IPS-18a (cell line): ENCODE measurements at regions not wholly inside any gene's neighbourhood (a gene's known extent, or its start where the extent isn't known, plus 50 kb on each side); places are given as distances from the start of the nearest gene placed in this dataset.
"Not testable (repeated sequence)": the region's sequence is repeated elsewhere in the genome, so short reads cannot be mapped to it uniquely, and the experiment has no call there.

Experiments
- H3K27ac ChIP-seq: one replicate; pipeline ENCODE4 v1.5.1; 2013; ENCODE audit warnings: low read length
- H3K27me3 ChIP-seq: one replicate; pipeline ENCODE4 v1.6.1; 2013; ENCODE audit warnings: mild to moderate bottlenecking, low read length; ENCODE audit not compliant: control insufficient read depth, insufficient read depth
- H3K36me3 ChIP-seq: one replicate; pipeline ENCODE4 v1.6.1; 2013; ENCODE audit warnings: low read depth, low read length; ENCODE audit not compliant: control insufficient read depth
- H3K4me1 ChIP-seq: one replicate; pipeline ENCODE4 v1.6.1; 2013; ENCODE audit warnings: low read depth, low read length; ENCODE audit not compliant: control insufficient read depth
- H3K4me3 ChIP-seq: one replicate; pipeline ENCODE4 v1.5.1; 2013; ENCODE audit warnings: low read length
- H3K9ac ChIP-seq: one replicate; pipeline ENCODE4 v1.6.1; 2013; ENCODE audit warnings: mild to moderate bottlenecking, low read length, moderate library complexity
- H3K9me3 ChIP-seq: one replicate; pipeline ENCODE4 v1.6.1; 2013; ENCODE audit warnings: low read depth, low read length; ENCODE audit not compliant: control insufficient read depth

DNA sequence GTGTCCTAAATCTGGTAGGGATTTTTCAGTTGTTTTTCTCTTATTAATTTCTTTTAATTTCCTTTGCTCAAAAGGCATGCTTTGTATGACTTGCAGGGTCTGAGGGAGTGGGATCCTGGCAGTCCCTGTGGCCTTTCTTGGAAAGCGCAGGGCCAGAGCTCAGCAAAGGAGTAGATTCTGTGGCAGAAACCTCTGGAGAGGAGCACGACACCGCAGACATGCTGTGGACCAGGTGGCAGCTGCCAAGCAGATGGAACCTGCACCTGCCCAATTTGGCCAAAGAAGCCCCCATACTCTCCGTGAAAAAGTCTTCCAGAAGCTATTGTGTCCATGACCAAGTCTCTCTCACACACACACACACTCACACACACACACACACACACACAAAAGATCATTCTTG lies 78.9 kb upstream of the FGF3 start:
- H3K4me1 ChIP-seq: peaks cover under 1% of the 10 kb centered on the region
- no peak overlapping the region for H3K9ac ChIP-seq
- H3K4me3 ChIP-seq: no peak overlapping the region
- H3K36me3 ChIP-seq: no peaks in the 10 kb centered on the region
- H3K9me3 ChIP-seq: no peaks in the 10 kb centered on the region
- peaks cover 4% of the 10 kb centered on the region for H3K27me3 ChIP-seq
- H3K27ac ChIP-seq: no peak overlapping the region

DNA sequence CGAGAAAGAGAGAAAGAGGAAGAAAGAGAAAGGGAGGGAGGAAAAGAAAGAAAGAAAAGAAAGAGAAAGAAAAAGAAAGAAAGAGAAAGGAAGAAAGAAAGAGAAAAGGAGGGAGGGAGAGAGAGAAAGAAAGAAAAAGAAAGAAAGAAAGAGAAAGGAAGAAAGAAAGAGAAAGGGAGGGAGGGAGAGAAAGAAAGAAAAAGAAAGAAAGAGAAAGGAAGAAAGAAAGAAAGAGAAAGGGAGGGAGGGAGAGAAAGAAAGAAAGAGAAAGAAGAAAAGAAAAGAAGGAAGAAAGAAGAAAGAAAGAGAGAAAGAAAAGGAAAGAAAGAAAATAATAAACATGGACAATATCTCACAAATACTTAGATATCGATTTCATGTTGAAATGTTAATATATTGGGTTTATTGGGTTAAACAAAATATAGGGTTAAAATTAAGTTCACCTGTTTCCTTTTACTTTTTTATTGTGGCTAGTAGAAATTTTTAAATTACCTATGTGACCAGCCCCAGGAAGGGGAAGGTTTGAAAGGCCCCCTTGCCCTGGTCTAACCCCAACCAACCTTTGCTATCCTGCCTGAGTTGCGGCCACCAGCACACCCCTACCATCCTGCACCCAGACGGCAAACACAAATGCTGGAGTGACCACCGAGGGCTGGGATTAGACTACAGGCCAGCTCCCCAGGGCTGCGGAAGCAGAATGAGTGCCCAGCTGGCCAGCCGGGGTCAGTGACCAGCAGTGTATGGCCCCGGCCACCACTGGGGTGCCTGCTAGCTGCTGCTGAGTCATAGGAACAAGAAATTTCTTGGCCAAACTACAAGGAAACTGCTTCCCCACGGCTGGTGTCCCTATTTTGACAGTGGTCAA lies 81.0 kb upstream of the FGF3 start:
- Histone ChIP-seq H3K27me3 (no peaks in the 10 kb centered on the region), H3K36me3 (no peaks in the 10 kb centered on the region), H3K27ac (no peak overlapping the region), H3K4me1 (no peaks in the 10 kb centered on the region), H3K9me3 (no peaks in the 10 kb centered on the region), H3K4me3 (no peak overlapping the region), H3K9ac (no peak overlapping the region)

- H3K27ac ChIP-seq, H3K36me3 ChIP-seq, H3K9me3 ChIP-seq, H3K4me1 ChIP-seq, H3K9ac ChIP-seq, H3K4me3 ChIP-seq, H3K27me3 ChIP-seq: not testable (repeated sequence)
Observed at GRCh38 chr11:69900822-69901302, 81.6 kb upstream of the FGF3 start.

- Histone ChIP-seq H3K27me3 (no peaks in the 10 kb centered on the region), H3K4me1 (no peaks in the 10 kb centered on the region), H3K9ac (no peak overlapping the region), H3K4me3 (no peak overlapping the region), H3K36me3 (no peaks in the 10 kb centered on the region), H3K9me3 (no peaks in the 10 kb centered on the region), H3K27ac (no peak overlapping the region)
Observed at GRCh38 chr11:69902337-69902736, 83.1 kb upstream of the FGF3 start.

- Histone ChIP-seq H3K27ac (no peak overlapping the region), H3K27me3 (no peaks in the 10 kb centered on the region), H3K4me3 (no peak overlapping the region), H3K36me3 (no peaks in the 10 kb centered on the region), H3K9me3 (no peaks in the 10 kb centered on the region), H3K4me1 (no peaks in the 10 kb centered on the region), H3K9ac (no peak overlapping the region)
Observed at GRCh38 chr11:69903211-69903610, 84.0 kb upstream of the FGF3 start.

DNA sequence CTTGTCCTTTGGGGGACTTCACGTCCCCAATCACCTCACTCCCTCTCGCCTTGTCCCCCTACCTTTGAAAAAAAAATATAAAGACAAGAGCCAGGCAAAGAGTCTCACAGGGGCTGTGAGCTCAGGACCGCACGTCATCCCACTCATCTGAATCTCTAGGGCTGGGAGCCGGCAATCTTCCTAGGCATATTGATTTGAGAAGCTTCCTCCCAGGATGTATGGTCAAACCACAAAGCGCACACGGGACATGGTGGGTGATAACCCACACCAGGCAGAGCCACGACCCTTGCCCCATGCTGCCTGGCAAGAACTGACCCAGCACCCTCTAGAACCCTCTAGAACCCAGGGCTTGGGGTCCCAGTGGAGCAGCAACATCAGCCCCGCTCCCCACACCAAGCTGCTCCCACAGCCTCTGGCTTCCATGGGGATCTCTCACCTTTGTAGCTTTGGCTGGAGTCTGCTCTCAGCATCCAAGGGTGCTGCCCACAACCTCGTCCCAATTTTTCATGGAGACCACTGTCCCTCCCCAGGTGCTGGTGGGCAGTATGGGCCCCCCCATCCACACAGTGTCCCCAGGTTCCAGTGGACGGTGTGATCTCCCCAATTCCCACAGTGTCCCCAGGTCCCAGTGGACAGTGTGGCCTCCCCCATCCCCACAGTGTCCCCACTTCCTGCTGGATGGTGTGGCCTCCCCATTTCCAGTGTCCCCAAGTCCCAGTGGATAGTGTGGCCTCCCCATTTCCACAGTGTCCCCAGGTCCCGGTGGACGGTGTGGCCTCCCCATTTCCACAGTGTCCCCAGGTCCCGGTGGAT lies 85.2 kb upstream of the FGF3 start:
- Histone ChIP-seq H3K27ac (no peak overlapping the region), H3K27me3 (no peaks in the 10 kb centered on the region), H3K4me1 (no peaks in the 10 kb centered on the region), H3K36me3 (no peaks in the 10 kb centered on the region), H3K9ac (no peak overlapping the region), H3K4me3 (no peak overlapping the region), H3K9me3 (no peaks in the 10 kb centered on the region)

DNA sequence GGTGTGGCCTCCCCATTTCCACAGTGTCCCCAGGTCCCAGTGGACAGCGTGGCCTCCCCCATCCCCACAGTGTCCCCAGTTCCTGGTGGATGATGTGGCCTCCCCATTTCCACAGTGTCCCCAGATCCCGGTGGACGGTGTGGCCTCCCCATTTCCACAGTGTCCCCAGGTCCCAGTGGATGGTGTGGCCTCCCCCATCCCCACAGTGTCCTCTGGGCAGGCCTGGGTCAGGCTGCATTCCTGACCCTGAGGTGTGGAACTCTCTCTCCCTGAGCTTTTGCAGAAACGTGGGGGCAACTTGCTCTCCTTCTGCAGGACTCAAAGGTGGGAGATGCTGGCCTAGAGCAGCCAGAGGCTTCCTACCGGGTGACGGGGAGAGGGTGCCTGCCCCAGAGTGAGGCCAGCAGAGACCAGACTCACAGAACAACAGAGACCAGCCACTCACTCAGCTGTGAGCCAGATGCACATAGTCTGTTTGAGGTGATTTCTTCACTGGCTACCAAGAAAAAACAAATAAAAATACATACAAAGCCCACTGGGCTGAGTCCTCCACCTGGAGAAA lies 85.8 kb upstream of the FGF3 start:
- no peak overlapping the region for H3K4me3 ChIP-seq
- H3K36me3 ChIP-seq: no peaks in the 10 kb centered on the region
- no peaks in the 10 kb centered on the region for H3K4me1 ChIP-seq
- no peak overlapping the region for H3K27ac ChIP-seq
- no peaks in the 10 kb centered on the region for H3K27me3 ChIP-seq
- no peak overlapping the region for H3K9ac ChIP-seq
- H3K9me3 ChIP-seq: no peaks in the 10 kb centered on the region

GRCh38 chr11:69905611-69906452 lies 86.6 kb upstream of the FGF3 start:
- no peaks in the 10 kb centered on the region for H3K4me1 ChIP-seq
- no peak overlapping the region for H3K27ac ChIP-seq
- no peak overlapping the region for H3K9ac ChIP-seq
- H3K27me3 ChIP-seq: no peaks in the 10 kb centered on the region
- no peaks in the 10 kb centered on the region for H3K9me3 ChIP-seq
- H3K4me3 ChIP-seq: no peak overlapping the region
- no peaks in the 10 kb centered on the region for H3K36me3 ChIP-seq

DNA sequence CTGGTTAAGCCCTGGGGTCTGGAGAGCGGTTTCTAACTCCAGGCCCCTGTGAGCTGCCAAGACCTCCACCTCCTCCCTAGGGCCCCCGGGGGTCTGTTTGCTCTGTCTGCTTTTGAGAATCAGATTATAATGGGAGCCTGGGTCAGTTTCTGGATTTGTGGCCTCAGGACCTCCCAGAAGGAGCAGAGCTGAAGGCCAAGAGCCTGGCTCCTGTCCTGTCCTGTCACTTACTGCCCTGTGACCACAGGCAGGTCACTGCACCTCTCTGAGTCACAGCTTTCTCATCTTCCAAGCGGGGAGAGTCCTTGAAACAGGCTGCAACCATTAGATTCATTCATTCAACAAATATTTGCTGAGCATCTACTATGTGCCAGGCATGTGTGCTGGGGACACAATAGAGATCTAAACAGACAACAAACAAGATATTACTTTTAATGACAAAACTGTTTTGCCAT lies 87.3 kb upstream of the FGF3 start:
- Histone ChIP-seq H3K9ac (no peak overlapping the region), H3K4me3 (no peak overlapping the region), H3K27me3 (no peaks in the 10 kb centered on the region), H3K27ac (no peak overlapping the region), H3K36me3 (no peaks in the 10 kb centered on the region), H3K9me3 (no peaks in the 10 kb centered on the region), H3K4me1 (no peaks in the 10 kb centered on the region)

GRCh38 chr11:69907611-69908010 lies 88.4 kb upstream of the FGF3 start:
- Histone ChIP-seq H3K9ac (no peak overlapping the region), H3K4me3 (no peak overlapping the region), H3K27ac (no peak overlapping the region), H3K4me1 (no peaks in the 10 kb centered on the region), H3K36me3 (no peaks in the 10 kb centered on the region), H3K27me3 (no peaks in the 10 kb centered on the region), H3K9me3 (no peaks in the 10 kb centered on the region)
